Fibroblast of skin of right biceps (primary cell): ENCODE measurements at regions not wholly inside any gene's neighbourhood (a gene's known extent, or its start where the extent isn't known, plus 50 kb on each side); places are given as distances from the start of the nearest gene placed in this dataset.
A peak's percentile ranks its signal among the peaks of the same experiment; 100 is the strongest.
"Not testable (repeated sequence)": the region's sequence is repeated elsewhere in the genome, so short reads cannot be mapped to it uniquely, and the experiment has no call there.

ENCODE experiments used
- DNase-seq: peaks from one replicate; pipeline ENCODE4 v3.0.0-alpha.2; 2013

- DNase-seq = not testable (repeated sequence)
Observed at GRCh38 chr11:13614918-13615317, 53.5 kb upstream of the FAR1 start.

DNA sequence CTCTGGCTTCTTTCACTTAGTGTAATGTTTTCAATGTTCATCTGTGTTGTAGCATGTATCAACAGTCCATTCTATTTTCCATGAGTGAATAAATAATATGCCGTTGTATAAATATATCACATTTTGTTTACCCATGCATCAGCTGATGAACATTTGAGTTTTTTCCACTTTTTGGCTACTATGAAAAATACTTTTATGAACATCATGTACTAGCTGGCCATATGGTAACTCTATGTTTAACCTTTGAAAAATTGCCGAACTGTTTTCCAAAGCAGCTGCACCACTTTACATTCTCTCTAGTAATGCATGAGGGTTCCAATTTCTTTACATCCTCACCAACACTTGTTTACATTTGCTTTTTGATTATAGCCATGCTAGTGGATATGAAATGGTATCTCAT lies 59.8 kb upstream of the FAR1 start:
- DNase-seq = no peak

- DNase-seq = no peak
Observed at GRCh38 chr11:13606701-13607100, 61.8 kb upstream of the FAR1 start.

- no peak for DNase-seq
Observed at GRCh38 chr11:13603661-13604060, 64.8 kb upstream of the FAR1 start.

DNA sequence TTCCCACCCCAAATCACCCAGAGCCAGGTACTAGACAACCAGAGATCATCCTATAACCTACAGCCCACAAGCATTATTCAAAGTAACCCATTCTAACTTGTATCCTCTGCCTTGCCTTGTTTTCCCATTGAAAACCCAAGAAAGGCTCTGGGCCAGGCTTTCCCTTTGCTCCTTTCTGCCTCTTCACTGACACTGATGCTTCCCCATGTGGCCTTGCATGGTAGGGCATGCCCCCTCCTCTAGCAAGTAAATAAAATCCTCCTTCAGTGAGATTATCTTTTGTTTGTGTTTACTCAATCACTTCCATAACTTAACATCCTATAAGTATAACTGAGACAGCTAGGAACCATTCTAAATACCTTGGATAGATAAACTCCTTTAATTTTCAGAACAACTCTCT lies 65.6 kb upstream of the FAR1 start:
- no peak for DNase-seq

GRCh38 chr11:13596611-13597326 lies 71.7 kb upstream of the FAR1 start:
- DNase-seq = no peak

- DNase-seq = peak; percentile 75
Observed at GRCh38 chr11:13595166-13595565, 73.3 kb upstream of the FAR1 start.

GRCh38 chr11:13594044-13594443 lies 74.4 kb upstream of the FAR1 start:
- no peak for DNase-seq

DNA sequence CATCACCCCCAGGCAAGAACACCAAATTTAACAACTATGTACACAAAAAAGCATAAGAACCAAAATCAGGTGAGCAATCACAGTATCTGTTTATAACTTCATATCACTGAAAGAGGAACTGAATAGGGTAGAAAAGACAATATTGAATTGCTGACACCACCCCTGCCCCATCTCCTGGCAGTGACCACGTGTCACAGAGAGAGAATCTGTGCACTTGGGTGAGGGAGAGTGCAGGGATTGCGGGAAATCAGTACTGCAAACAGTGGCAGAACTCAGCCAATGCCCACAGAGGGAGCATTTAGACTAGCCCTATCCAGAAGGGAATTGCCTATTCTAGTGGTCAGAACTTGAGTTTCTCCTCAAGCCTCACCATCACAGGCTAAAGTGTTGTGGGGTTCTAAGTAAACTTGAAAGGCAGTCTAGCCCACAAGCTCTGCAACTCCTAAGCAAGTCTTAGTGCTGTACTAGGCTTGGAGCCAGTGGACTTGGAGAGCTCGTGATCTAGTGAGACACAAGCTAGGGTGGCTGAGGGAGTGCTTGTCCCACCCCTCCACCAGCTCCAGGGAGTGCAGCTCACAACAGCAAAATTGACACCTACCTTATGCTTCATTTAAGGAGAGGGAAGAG lies 82.8 kb upstream of the PTH start:
- no peak for DNase-seq

- no peak for DNase-seq
Observed at GRCh38 chr11:13577881-13578280, 82.1 kb upstream of the PTH start.

DNA sequence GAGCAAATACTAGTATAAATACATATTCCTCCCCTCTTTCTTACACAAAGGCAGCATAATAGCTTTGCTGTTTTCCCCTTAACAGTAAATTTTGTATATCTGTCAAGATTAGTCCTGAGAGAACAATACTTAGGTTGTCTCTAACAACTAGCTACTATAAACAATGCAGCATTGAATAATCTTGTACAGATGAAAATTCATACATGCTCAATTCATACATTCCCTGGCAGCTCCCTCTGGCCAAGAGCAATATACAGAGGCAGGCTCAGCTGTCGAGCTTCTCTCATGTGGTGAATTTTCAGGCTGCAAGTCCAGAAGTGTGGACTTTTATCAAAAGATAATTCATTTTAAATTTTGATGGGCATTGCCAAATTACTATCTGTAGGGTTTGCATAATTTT lies 81.2 kb upstream of the PTH start:
- no peak for DNase-seq

- not testable (repeated sequence) for DNase-seq
Observed at GRCh38 chr11:13575385-13575784, 79.6 kb upstream of the PTH start.

GRCh38 chr11:13567551-13567950 lies 71.8 kb upstream of the PTH start:
- no peak for DNase-seq

DNA sequence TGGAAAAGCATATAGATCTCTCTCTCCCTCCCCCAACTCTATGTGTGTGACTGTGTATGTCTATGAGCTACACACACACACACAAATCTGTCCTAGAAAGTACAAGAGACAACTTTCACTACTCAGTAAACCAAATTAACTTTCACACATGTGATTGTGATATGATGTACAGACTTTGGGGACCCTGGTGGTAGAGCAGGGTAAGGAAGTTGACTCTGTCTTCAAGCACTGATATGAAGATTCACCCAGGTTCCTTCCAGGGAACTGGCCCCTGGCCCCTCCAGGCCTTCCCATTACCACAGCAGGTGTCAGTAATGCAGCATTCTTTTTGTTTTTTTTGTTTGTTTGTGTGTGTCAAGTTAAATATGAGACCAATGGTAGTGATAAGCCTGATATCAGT lies 66.1 kb upstream of the PTH start:
- DNase-seq = no peak

GRCh38 chr11:13560341-13560740 lies 64.5 kb upstream of the PTH start:
- not testable (repeated sequence) for DNase-seq

- DNase-seq = no peak
Observed at GRCh38 chr11:13552784-13553183, 57.0 kb upstream of the PTH start.

DNA sequence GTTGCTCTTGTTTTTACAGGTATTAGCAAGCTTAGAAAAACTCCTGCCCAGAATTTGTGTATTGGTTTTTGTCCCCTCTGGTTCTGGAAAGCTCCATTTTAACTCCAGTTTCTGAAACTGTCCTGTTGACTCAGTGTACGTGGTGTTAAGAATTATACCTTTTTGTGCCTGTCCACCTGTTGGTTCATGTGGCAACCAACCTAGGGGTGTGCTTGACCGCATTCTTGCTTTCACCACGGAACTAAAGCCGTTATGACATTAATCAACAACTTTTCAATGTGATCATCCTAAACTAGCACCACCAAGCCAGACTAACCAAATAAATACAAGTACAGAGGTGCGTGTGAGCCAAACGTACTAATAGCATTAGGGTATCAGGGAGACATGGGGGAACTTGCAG lies 56.0 kb upstream of the PTH start:
- no peak for DNase-seq

GRCh38 chr11:13550761-13551160 lies 55.0 kb upstream of the PTH start:
- no peak for DNase-seq

- DNase-seq = not testable (repeated sequence)
Observed at GRCh38 chr11:13546092-13546491, 50.3 kb upstream of the PTH start.
